ENCODE measurements at regions not wholly inside any gene's neighbourhood (a gene's known extent, or its start where the extent isn't known, plus 50 kb on each side); places are given as distances from the start of the nearest gene placed in this dataset.
"Not testable (repeated sequence)": the region's sequence is repeated elsewhere in the genome, so short reads cannot be mapped to it uniquely, and the experiment has no call there.

GRCh38 chr2:34251578-34251977 is 652.5 kb upstream of the FAM98A start:
- Histone ChIP-seq H3K9ac (ENCODE audit: low read depth, low read length) (no peak overlapping the region), H3K4me3 (ENCODE audit: low read length) (no peak overlapping the region), H3K4me1 (ENCODE audit: insufficient read depth, low read length) (no peaks in the 10 kb centered on the region; the same call in 1 of the 2 replicates), H3K36me3 (ENCODE audit: insufficient read depth, low read depth, low read length) (no peaks in the 10 kb centered on the region), H3K27me3 (ENCODE audit: insufficient read depth, low read length) (no peaks in the 10 kb centered on the region), H3K27ac (ENCODE audit: low read length) (no peak overlapping the region), H3K9me3 (ENCODE audit: insufficient read depth, low read depth, low read length) (no peaks in the 10 kb centered on the region)

- no peak overlapping the region for H3K9ac ChIP-seq (ENCODE audit: low read depth, low read length)
- no peaks in the 10 kb centered on the region; the same call in 1 of the 2 replicates for H3K9me3 ChIP-seq (ENCODE audit: insufficient read depth, low read depth, low read length)
- no peaks in the 10 kb centered on the region for H3K36me3 ChIP-seq (ENCODE audit: insufficient read depth, low read depth, low read length)
- no peak overlapping the region for H3K27ac ChIP-seq (ENCODE audit: low read length)
- H3K27me3 ChIP-seq (ENCODE audit: insufficient read depth, low read length): peaks cover 24% of the 10 kb centered on the region
- H3K4me1 ChIP-seq (ENCODE audit: insufficient read depth, low read length): peaks cover 4% of the 10 kb centered on the region; the same call in 1 of the 2 replicates
- no peak overlapping the region for H3K4me3 ChIP-seq (ENCODE audit: low read length)
These were observed 645.1 kb upstream of the FAM98A start for GRCh38 chr2:34244195-34244594.

- Histone ChIP-seq H3K27ac (ENCODE audit: low read length) (no peak overlapping the region), H3K9me3 (ENCODE audit: insufficient read depth, low read depth, low read length) (peaks cover 10% of the 10 kb centered on the region; the same call in 1 of the 2 replicates), H3K27me3 (ENCODE audit: insufficient read depth, low read length) (peaks cover 24% of the 10 kb centered on the region), H3K9ac (ENCODE audit: low read depth, low read length) (no peak overlapping the region), H3K4me1 (ENCODE audit: insufficient read depth, low read length) (peaks cover 4% of the 10 kb centered on the region; the same call in 1 of the 2 replicates), H3K4me3 (ENCODE audit: low read length) (no peak overlapping the region), H3K36me3 (ENCODE audit: insufficient read depth, low read depth, low read length) (no peaks in the 10 kb centered on the region)
These were observed 643.6 kb upstream of the FAM98A start for GRCh38 chr2:34242763-34243123.

GRCh38 chr2:34241905-34242762 is 643.0 kb upstream of the FAM98A start:
- Histone ChIP-seq H3K27ac (ENCODE audit: low read length) (no peak overlapping the region), H3K4me3 (ENCODE audit: low read length) (no peak overlapping the region), H3K4me1 (ENCODE audit: insufficient read depth, low read length) (peaks cover 4% of the 10 kb centered on the region; the same call in 1 of the 2 replicates)

GRCh38 chr2:34239511-34239910 is 640.4 kb upstream of the FAM98A start:
- H3K4me3 ChIP-seq (ENCODE audit: low read length): no peak overlapping the region
- H3K4me1 ChIP-seq (ENCODE audit: insufficient read depth, low read length): 0 out of 2 replicates have a peak, but pooled peaks cover 4% of the 10 kb centered on the region
- H3K27me3 ChIP-seq (ENCODE audit: insufficient read depth, low read length): peaks cover 24% of the 10 kb centered on the region
- H3K9ac ChIP-seq (ENCODE audit: low read depth, low read length): no peak overlapping the region
- H3K36me3 ChIP-seq (ENCODE audit: insufficient read depth, low read depth, low read length): no peaks in the 10 kb centered on the region
- H3K27ac ChIP-seq (ENCODE audit: low read length): no peak overlapping the region
- H3K9me3 ChIP-seq (ENCODE audit: insufficient read depth, low read depth, low read length): peaks cover 10% of the 10 kb centered on the region; the same call in 1 of the 2 replicates

More at GRCh38 chr2:34241905-34242762, 643.0 kb upstream of the FAM98A start:
- Histone ChIP-seq H3K9ac (ENCODE audit: low read depth, low read length) (no peak overlapping the region), H3K9me3 (ENCODE audit: insufficient read depth, low read depth, low read length) (peaks cover 10% of the 10 kb centered on the region; the same call in 1 of the 2 replicates), H3K36me3 (ENCODE audit: insufficient read depth, low read depth, low read length) (no peaks in the 10 kb centered on the region), H3K27me3 (ENCODE audit: insufficient read depth, low read length) (peaks cover 24% of the 10 kb centered on the region)

GRCh38 chr2:34234823-34235222 is 635.7 kb upstream of the FAM98A start:
- H3K4me3 ChIP-seq (ENCODE audit: low read length): no peak overlapping the region
- no peaks in the 10 kb centered on the region for H3K36me3 ChIP-seq (ENCODE audit: insufficient read depth, low read depth, low read length)
- no peak overlapping the region for H3K27ac ChIP-seq (ENCODE audit: low read length)
- H3K27me3 ChIP-seq (ENCODE audit: insufficient read depth, low read length): peaks cover 2% of the 10 kb centered on the region; the same call in 1 of the 2 replicates
- H3K4me1 ChIP-seq (ENCODE audit: insufficient read depth, low read length): no peaks in the 10 kb centered on the region
- H3K9ac ChIP-seq (ENCODE audit: low read depth, low read length): no peak overlapping the region
- H3K9me3 ChIP-seq (ENCODE audit: insufficient read depth, low read depth, low read length): peaks cover 10% of the 10 kb centered on the region; the same call in 1 of the 2 replicates

- H3K4me3 ChIP-seq (ENCODE audit: low read length): no peak overlapping the region
- H3K4me1 ChIP-seq (ENCODE audit: insufficient read depth, low read length): no peaks in the 10 kb centered on the region
- H3K27me3 ChIP-seq (ENCODE audit: insufficient read depth, low read length): no peaks in the 10 kb centered on the region
- H3K9me3 ChIP-seq (ENCODE audit: insufficient read depth, low read depth, low read length): no peaks in the 10 kb centered on the region
- no peak overlapping the region for H3K9ac ChIP-seq (ENCODE audit: low read depth, low read length)
- no peak overlapping the region for H3K27ac ChIP-seq (ENCODE audit: low read length)
- H3K36me3 ChIP-seq (ENCODE audit: insufficient read depth, low read depth, low read length): no peaks in the 10 kb centered on the region
These were observed 630.9 kb upstream of the FAM98A start for GRCh38 chr2:34229998-34230397.

- H3K27ac ChIP-seq (ENCODE audit: low read length): no peak overlapping the region
- H3K27me3 ChIP-seq (ENCODE audit: insufficient read depth, low read length): no peaks in the 10 kb centered on the region
- H3K4me3 ChIP-seq (ENCODE audit: low read length): no peak overlapping the region
- H3K4me1 ChIP-seq (ENCODE audit: insufficient read depth, low read length): no peaks in the 10 kb centered on the region
- H3K9me3 ChIP-seq (ENCODE audit: insufficient read depth, low read depth, low read length): peaks cover 13% of the 10 kb centered on the region
- H3K9ac ChIP-seq (ENCODE audit: low read depth, low read length): no peak overlapping the region
- H3K36me3 ChIP-seq (ENCODE audit: insufficient read depth, low read depth, low read length): no peaks in the 10 kb centered on the region
These were observed 616.1 kb upstream of the FAM98A start for GRCh38 chr2:34215174-34215573.

GRCh38 chr2:34210382-34210781 is 611.3 kb upstream of the FAM98A start:
- not testable (repeated sequence) for H3K36me3 ChIP-seq (ENCODE audit: insufficient read depth, low read depth, low read length); H3K4me3 ChIP-seq (ENCODE audit: low read length); H3K4me1 ChIP-seq (ENCODE audit: insufficient read depth, low read length); H3K27ac ChIP-seq (ENCODE audit: low read length); H3K27me3 ChIP-seq (ENCODE audit: insufficient read depth, low read length); H3K9ac ChIP-seq (ENCODE audit: low read depth, low read length)
- peaks cover 21% of the 10 kb centered on the region for H3K9me3 ChIP-seq (ENCODE audit: insufficient read depth, low read depth, low read length)

GRCh38 chr2:34204560-34204959 is 605.5 kb upstream of the FAM98A start:
- Histone ChIP-seq H3K36me3 (ENCODE audit: insufficient read depth, low read depth, low read length) (no peaks in the 10 kb centered on the region), H3K4me1 (ENCODE audit: insufficient read depth, low read length) (no peaks in the 10 kb centered on the region), H3K9me3 (ENCODE audit: insufficient read depth, low read depth, low read length) (peaks cover 2% of the 10 kb centered on the region), H3K9ac (ENCODE audit: low read depth, low read length) (no peak overlapping the region), H3K4me3 (ENCODE audit: low read length) (no peak overlapping the region), H3K27ac (ENCODE audit: low read length) (no peak overlapping the region), H3K27me3 (ENCODE audit: insufficient read depth, low read length) (no peaks in the 10 kb centered on the region)

- Histone ChIP-seq H3K9me3 (ENCODE audit: insufficient read depth, low read depth, low read length) (no peaks in the 10 kb centered on the region), H3K27me3 (ENCODE audit: insufficient read depth, low read length) (no peaks in the 10 kb centered on the region), H3K36me3 (ENCODE audit: insufficient read depth, low read depth, low read length) (no peaks in the 10 kb centered on the region), H3K9ac (ENCODE audit: low read depth, low read length) (no peak overlapping the region), H3K27ac (ENCODE audit: low read length) (no peak overlapping the region), H3K4me1 (ENCODE audit: insufficient read depth, low read length) (no peaks in the 10 kb centered on the region), H3K4me3 (ENCODE audit: low read length) (no peak overlapping the region)
These were observed 602.0 kb upstream of the FAM98A start for GRCh38 chr2:34201099-34201498.

- H3K36me3 ChIP-seq (ENCODE audit: insufficient read depth, low read depth, low read length): no peaks in the 10 kb centered on the region
- no peaks in the 10 kb centered on the region for H3K9me3 ChIP-seq (ENCODE audit: insufficient read depth, low read depth, low read length)
- H3K4me3 ChIP-seq (ENCODE audit: low read length): no peak overlapping the region
- no peaks in the 10 kb centered on the region for H3K4me1 ChIP-seq (ENCODE audit: insufficient read depth, low read length)
- no peak overlapping the region for H3K27ac ChIP-seq (ENCODE audit: low read length)
- no peaks in the 10 kb centered on the region for H3K27me3 ChIP-seq (ENCODE audit: insufficient read depth, low read length)
- H3K9ac ChIP-seq (ENCODE audit: low read depth, low read length): no peak overlapping the region
These were observed 600.9 kb upstream of the FAM98A start for GRCh38 chr2:34199971-34200370.

Measured in iPS-20b (cell line).